ENCODE measurements at regions not wholly inside any gene's neighbourhood (a gene's known extent, or its start where the extent isn't known, plus 50 kb on each side); places are given as distances from the start of the nearest gene placed in this dataset.
"Not testable (repeated sequence)": the region's sequence is repeated elsewhere in the genome, so short reads cannot be mapped to it uniquely, and the experiment has no call there.

DNA sequence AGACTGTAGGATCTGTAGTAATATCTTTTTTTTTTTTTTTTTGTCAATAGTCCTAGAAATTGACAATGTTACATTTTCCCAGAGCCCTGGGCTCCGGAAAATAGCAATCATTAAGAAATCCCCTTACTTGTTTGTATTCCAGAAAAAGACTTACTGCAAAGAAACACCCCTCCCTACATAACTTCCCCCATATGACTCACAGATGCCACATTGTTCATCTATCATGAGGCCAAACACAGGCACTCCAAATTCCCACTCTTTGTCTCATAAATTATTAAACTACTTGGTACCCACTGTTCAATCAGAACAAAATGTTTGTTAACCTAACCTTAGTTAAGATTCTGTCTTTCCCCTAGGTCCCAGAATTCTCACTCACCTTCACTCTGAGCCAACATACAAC, 53.5 kb downstream of the TEX51 start:
- TF ChIP-seq, protein P1, sequence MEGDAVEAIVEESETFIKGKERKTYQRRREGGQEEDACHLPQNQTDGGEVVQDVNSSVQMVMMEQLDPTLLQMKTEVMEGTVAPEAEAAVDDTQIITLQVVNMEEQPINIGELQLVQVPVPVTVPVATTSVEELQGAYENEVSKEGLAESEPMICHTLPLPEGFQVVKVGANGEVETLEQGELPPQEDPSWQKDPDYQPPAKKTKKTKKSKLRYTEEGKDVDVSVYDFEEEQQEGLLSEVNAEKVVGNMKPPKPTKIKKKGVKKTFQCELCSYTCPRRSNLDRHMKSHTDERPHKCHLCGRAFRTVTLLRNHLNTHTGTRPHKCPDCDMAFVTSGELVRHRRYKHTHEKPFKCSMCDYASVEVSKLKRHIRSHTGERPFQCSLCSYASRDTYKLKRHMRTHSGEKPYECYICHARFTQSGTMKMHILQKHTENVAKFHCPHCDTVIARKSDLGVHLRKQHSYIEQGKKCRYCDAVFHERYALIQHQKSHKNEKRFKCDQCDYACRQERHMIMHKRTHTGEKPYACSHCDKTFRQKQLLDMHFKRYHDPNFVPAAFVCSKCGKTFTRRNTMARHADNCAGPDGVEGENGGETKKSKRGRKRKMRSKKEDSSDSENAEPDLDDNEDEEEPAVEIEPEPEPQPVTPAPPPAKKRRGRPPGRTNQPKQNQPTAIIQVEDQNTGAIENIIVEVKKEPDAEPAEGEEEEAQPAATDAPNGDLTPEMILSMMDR (conservative IDR thresholded peaks at IDR 0.05; ENCODE audit: control insufficient read depth, insufficient read depth, low read depth, low read length): no peak
- DNase-seq (ENCODE audit: low read depth): no peak
- no peak overlapping the region for H3K4me3 ChIP-seq (ENCODE audit: control insufficient read depth, low read depth, low read length)

DNA sequence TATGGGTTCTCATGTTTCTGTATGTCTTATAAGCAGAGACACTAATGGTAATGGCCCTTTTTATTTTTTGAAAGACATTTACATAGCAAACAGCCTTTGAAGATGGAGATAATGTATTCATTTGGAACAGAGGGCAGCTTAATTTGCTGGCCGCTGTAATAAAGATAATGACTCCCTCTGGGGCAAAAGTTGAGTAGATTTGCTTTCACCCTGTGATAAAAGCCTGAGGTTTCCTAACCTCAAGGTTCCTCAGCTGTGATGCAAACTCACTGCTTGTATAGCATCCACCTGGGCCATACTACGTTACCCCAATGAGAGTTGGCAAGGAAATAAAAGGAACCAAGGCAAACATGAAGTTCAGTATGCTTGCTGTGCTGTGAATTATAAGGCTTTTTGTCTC, 54.8 kb downstream of the TEX51 start:
- no peak for DNase-seq (ENCODE audit: low read depth)
- H3K4me3 ChIP-seq (ENCODE audit: control insufficient read depth, low read depth, low read length): no peak overlapping the region
- TF ChIP-seq, protein P1 (conservative IDR thresholded peaks at IDR 0.05; ENCODE audit: control insufficient read depth, insufficient read depth, low read depth, low read length): no peak

DNA sequence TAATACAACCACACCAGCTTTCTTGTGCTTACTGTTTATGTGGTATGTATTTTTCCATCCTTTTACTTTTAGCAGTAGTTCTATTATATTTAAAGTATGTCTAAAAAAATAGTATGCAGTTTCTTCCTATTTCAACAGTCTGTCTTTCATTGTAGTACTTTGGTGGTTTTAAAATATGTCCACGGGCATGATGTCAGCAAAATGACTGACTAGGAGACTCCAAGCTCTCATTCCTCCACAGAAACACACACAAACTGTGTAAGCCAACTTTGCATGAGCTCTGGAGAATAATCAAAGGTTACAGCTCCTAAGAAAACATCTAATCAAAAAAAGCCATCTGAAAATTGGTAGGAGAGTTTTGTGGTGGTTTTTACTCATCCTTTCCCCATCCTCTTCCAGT, 56.1 kb downstream of the TEX51 start:
- no peak for DNase-seq (ENCODE audit: low read depth)
- TF ChIP-seq, protein P1 (conservative IDR thresholded peaks at IDR 0.05; ENCODE audit: control insufficient read depth, insufficient read depth, low read depth, low read length): no peak
- H3K4me3 ChIP-seq (ENCODE audit: control insufficient read depth, low read depth, low read length): no peak overlapping the region

DNA sequence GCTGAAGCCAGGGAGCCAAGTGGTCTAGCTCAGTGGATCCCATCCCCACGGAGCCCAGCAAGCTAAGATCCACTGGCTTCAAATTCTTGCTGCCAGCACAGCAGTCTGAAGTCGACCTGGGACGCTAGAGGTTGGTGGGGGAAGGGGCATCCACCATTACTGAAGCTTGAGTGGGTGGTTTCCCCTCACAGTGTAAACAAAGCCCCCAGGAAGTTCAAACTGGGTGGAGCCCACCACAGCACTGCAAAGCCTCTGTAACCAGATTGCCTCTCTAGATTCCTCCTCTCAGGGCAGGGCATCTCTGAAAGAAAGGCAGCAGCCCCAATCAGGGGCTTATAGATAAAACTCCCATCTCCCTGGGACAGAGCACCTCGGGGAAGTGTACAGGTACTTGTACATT, 58.1 kb downstream of the TEX51 start:
- not testable (repeated sequence) for H3K4me3 ChIP-seq (ENCODE audit: control insufficient read depth, low read depth, low read length); DNase-seq (ENCODE audit: low read depth)

DNA sequence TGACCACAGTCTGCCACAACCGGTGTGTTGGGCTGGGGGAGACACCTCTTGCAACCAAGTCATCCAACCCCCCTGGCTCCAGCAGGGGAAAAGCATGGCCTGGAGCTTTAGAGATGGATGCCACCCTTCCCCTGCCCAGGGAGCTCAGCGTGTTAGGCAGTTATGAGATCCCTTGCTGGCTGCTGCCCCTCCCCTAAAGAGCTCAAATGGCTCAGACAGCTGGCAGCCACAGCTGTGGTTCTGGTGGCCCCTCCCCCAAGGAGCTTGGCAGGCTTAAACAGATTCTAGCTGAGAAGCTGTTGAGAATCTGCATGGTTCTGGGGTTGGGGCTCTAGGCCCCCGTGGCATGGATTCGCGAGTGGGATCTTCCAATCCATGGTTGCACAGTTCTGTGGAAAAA, 64.7 kb downstream of the TEX51 start:
- no peak for DNase-seq (ENCODE audit: low read depth)
- TF ChIP-seq, protein P1 (conservative IDR thresholded peaks at IDR 0.05; ENCODE audit: control insufficient read depth, insufficient read depth, low read depth, low read length): no peak
- H3K4me3 ChIP-seq (ENCODE audit: control insufficient read depth, low read depth, low read length): no peak overlapping the region

DNA sequence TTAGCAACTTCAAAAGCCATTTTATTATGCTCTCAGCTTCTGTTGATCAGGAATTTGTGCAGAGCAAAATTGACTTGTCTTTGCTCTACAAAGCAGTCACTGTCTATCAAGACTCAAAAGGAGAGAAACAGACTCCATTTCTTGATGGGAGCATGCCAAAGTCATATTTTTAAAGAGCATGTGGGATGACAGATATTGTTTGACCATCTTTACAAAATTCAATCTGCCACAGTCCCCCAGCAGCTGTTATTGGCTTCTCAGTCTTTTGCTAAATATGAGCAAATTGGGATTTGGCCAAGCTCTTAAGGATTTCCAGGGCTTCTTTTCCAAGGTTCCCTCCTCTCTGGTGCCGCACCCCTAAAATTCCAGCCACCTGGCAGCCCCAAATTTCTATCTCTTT, 67.9 kb downstream of the TEX51 start:
- DNase-seq (ENCODE audit: low read depth): no peak
- TF ChIP-seq, protein P1 (conservative IDR thresholded peaks at IDR 0.05; ENCODE audit: control insufficient read depth, insufficient read depth, low read depth, low read length): no peak

DNA sequence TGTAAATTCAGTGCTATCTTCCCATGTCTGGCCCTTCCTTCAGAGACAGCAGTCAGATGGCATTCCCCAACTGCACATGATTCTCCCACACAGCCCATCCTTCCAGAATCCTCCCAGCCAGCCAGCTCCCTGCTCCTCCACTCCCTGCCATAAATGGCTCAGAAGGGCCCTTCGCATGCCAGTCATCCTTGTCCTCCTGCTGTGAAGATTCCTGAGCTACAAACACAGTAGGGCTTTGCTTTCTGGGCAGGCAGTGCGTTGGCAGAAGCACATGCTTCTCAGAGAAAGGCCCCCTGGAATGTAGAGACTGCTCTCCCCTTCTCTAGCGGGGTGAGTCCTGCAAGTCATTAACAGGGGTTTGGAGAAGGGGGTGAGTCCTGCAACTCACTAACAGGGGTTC, 71.9 kb downstream of the TEX51 start:
- no peak overlapping the region for H3K4me3 ChIP-seq (ENCODE audit: control insufficient read depth, low read depth, low read length)
- TF ChIP-seq, protein P1 (conservative IDR thresholded peaks at IDR 0.05; ENCODE audit: control insufficient read depth, insufficient read depth, low read depth, low read length): no peak
- DNase-seq (ENCODE audit: low read depth): no peak

More for the DNA sequence above, 67.9 kb downstream of the TEX51 start:
- no peak overlapping the region for H3K4me3 ChIP-seq (ENCODE audit: control insufficient read depth, low read depth, low read length)
